SK-N-SH (cell line): ENCODE measurements at regions not wholly inside any gene's neighbourhood (a gene's known extent, or its start where the extent isn't known, plus 50 kb on each side); places are given as distances from the start of the nearest gene placed in this dataset.

Experiments
- CTCF ChIA-PET: fragments of 300-600, 350-600 bp; formaldehyde crosslinking; extraction: SDS; loops from one replicate; lab custom pipeline; 2021; lab: Yijun Ruan, JAX
- POLR2A ChIA-PET: fragments of 350-600 bp; sonication (Branson Sonifier 250); formaldehyde crosslinking; extraction: SDS; loops from one replicate; lab custom pipeline; 2020; ENCODE audit warnings: antibody characterized with exemption, inconsistent platforms; lab: Yijun Ruan, JAX
- DNase-seq: peaks from one replicate; pipeline ENCODE4 v3.0.0; 2012
- H2AFZ ChIP-seq: fragments of 200-600 bp; sonication (generic); 2 replicates; pipeline ENCODE4 v1.8.1; 2016; ENCODE audit warnings: antibody characterized with exemption, mild to moderate bottlenecking, low read depth
- H3F3A ChIP-seq: fragments of 200-600 bp; sonication (generic); replicated peaks from 2 replicates; pipeline ENCODE3; 2016; ENCODE audit warnings: antibody characterized with exemption, mild to moderate bottlenecking; ENCODE audit not compliant: insufficient read depth
- H3K27ac ChIP-seq, 2 experiments: fragments of 200-500 bp in 1 of 2; fragments of 200-600 bp in 1 of 2; sonication (Bioruptor generic) in 1 of 2; sonication (generic), shearing (Covaris generic) in 1 of 2; 2 replicates each; pipeline versions ENCODE4 v1.5.1 to v1.6.1; 2014 to 2016; ENCODE audit warnings: low read depth in 2 of 2, inconsistent platforms in 1 of 2, low read length in 1 of 2, mild to moderate bottlenecking in 1 of 2, mixed read lengths in 1 of 2
- H3K27me3 ChIP-seq: fragments of 200-600 bp; sonication (generic), shearing (Covaris generic); 2 replicates; pipeline ENCODE4 v1.6.1; 2016; ENCODE audit warnings: mixed run types; ENCODE audit not compliant: insufficient read depth
- H3K36me3 ChIP-seq, 2 experiments: fragments of 200-500 bp in 1 of 2; fragments of 200-600 bp in 1 of 2; sonication (Bioruptor generic) in 1 of 2; sonication (generic) in 1 of 2; replicated peaks in 1 of 2; 2 replicates each; pipeline versions ENCODE3 to v1.5.1; 2014 to 2016; ENCODE audit warnings: low read length in 1 of 2, mild to moderate bottlenecking in 1 of 2; ENCODE audit not compliant: insufficient read depth in 2 of 2, control insufficient read depth in 1 of 2
- H3K4me1 ChIP-seq, 2 experiments: fragments of 200-500 bp in 1 of 2; fragments of 200-600 bp in 1 of 2; sonication (Bioruptor generic) in 1 of 2; sonication (generic), shearing (Covaris generic) in 1 of 2; 2 replicates each; pipeline versions ENCODE4 v1.5.1 to v1.6.1; 2014 to 2016; ENCODE audit warnings: low read depth in 1 of 2, low read length in 1 of 2, mixed run types in 1 of 2; ENCODE audit not compliant: insufficient read depth in 2 of 2, control insufficient read depth in 1 of 2
- H3K4me2 ChIP-seq: fragments of 200-600 bp; sonication (generic), shearing (Covaris generic); 2 replicates; pipeline ENCODE4 v1.6.1; 2017; ENCODE audit warnings: mixed run types
- H3K4me3 ChIP-seq, 2 experiments: fragments of 200-500 bp in 1 of 2; fragments of 200-600 bp in 1 of 2; sonication (Bioruptor generic) in 1 of 2; sonication (generic), shearing (Covaris generic) in 1 of 2; 2 replicates each; pipeline versions ENCODE4 v1.5.1 to v1.8.1; 2014 to 2016; ENCODE audit warnings: low read depth in 2 of 2, inconsistent platforms in 1 of 2, low read length in 1 of 2, mild to moderate bottlenecking in 1 of 2, mixed read lengths in 1 of 2, moderate library complexity in 1 of 2
- H3K79me2 ChIP-seq: fragments of 200-600 bp; sonication (generic); 2 replicates; pipeline ENCODE4 v1.8.1; 2017; ENCODE audit warnings: mild to moderate bottlenecking; ENCODE audit not compliant: insufficient read depth
- H3K9ac ChIP-seq: fragments of 200-600 bp; sonication (generic); 2 replicates; pipeline ENCODE4 v1.6.1; 2017; ENCODE audit warnings: mixed run types
- H3K9me2 ChIP-seq: fragments of 200-600 bp; sonication (generic); 2 replicates; pipeline ENCODE4 v1.6.1; 2017; ENCODE audit warnings: mixed run types
- H3K9me3 ChIP-seq: fragments of 200-600 bp; sonication (generic); 2 replicates; pipeline ENCODE4 v1.6.1; 2017; ENCODE audit warnings: mixed run types, mild to moderate bottlenecking, moderate library complexity
- H4K20me1 ChIP-seq: fragments of 200-600 bp; sonication (generic); 2 replicates; pipeline ENCODE4 v1.6.1; 2017; ENCODE audit warnings: mild to moderate bottlenecking, mixed run types; ENCODE audit not compliant: insufficient read depth
- CHD2 ChIP-seq: fragments of 150-350 bp; IDR thresholded peaks from 2 replicates; pipeline ENCODE4 v1.6.1; 2018; ENCODE audit warnings: low read length; ENCODE audit not compliant: partially characterized antibody
- CTCF ChIP-seq: fragments of 200-600 bp; sonication (generic); IDR thresholded peaks from 2 replicates; pipeline ENCODE4 v1.6.1; 2017; ENCODE audit warnings: antibody characterized with exemption, mild to moderate bottlenecking, moderate library complexity
- EZH2phosphoT487 ChIP-seq: fragments of 200-600 bp; sonication (generic); IDR thresholded peaks from 2 replicates; pipeline ENCODE4 v1.6.1; 2017; ENCODE audit warnings: low read depth, mixed run types, mild to moderate bottlenecking, antibody characterized with exemption, moderate library complexity, borderline replicate concordance
- FOXM1 ChIP-seq: IDR thresholded peaks from 2 replicates; pipeline ENCODE4 v1.4.0; 2012; ENCODE audit warnings: low read depth, mild to moderate bottlenecking
- MAX ChIP-seq: IDR thresholded peaks from 2 replicates; pipeline ENCODE4 v1.4.0; 2012; ENCODE audit warnings: low read depth
- MEF2A ChIP-seq: IDR thresholded peaks from 2 replicates; pipeline ENCODE4 v1.4.0; 2012; ENCODE audit warnings: low read depth, borderline replicate concordance
- MXI1 ChIP-seq: IDR thresholded peaks from 2 replicates; pipeline ENCODE4 v1.6.1; 2012; ENCODE audit warnings: mild to moderate bottlenecking, low read depth, low read length, improper control_type of control experiment
- NFIC ChIP-seq: IDR thresholded peaks from 2 replicates; pipeline ENCODE4 v1.4.0; 2012; ENCODE audit warnings: borderline replicate concordance
- NRF1 ChIP-seq: IDR thresholded peaks from 2 replicates; pipeline ENCODE4 v1.6.1; 2012; ENCODE audit warnings: low read depth, mild to moderate bottlenecking, low read length
- PBX3 ChIP-seq: IDR thresholded peaks from 2 replicates; pipeline ENCODE4; 2012
- REST ChIP-seq: IDR thresholded peaks from 2 replicates; pipeline ENCODE4 v1.6.1; 2012; ENCODE audit warnings: mild to moderate bottlenecking, low read depth, low read length, moderate library complexity
- TEAD4 ChIP-seq: IDR thresholded peaks from 2 replicates; pipeline ENCODE4 v1.4.0; 2012; ENCODE audit warnings: mild to moderate bottlenecking, borderline replicate concordance; ENCODE audit not compliant: insufficient read depth
- USF2 ChIP-seq: fragments of 150-350 bp; IDR thresholded peaks from 2 replicates; pipeline ENCODE4 v1.6.1; 2017; ENCODE audit warnings: antibody characterized with exemption, low read length, low read depth, borderline replicate concordance
- ZBTB33 ChIP-seq: IDR thresholded peaks from 2 replicates; pipeline ENCODE4 v1.4.0; 2012; ENCODE audit warnings: low read depth, borderline replicate concordance

GRCh38 chr3:19717736-19718135, 216.3 kb downstream of the EFHB start:
- H3K9ac ChIP-seq, result no peak overlapping the region
- H3K9me3 ChIP-seq, result no peaks in the 10 kb centered on the region
- POLR2A ChIA-PET, result no interaction called here
- no peaks in the 10 kb centered on the region for H3K79me2 ChIP-seq
- H3K36me3 ChIP-seq, result no peaks in the 10 kb centered on the region
- H3K4me2 ChIP-seq, result no peak overlapping the region
- 0 out of 2 replicates have a peak, but pooled peaks cover 4% of the 10 kb centered on the region for H3K9me2 ChIP-seq
- CTCF ChIA-PET, result no interaction called here
- H3K27me3 ChIP-seq, result no peaks in the 10 kb centered on the region
- H2AFZ ChIP-seq, result no peak overlapping the region
- DNase-seq, result no peak
- H3K27ac ChIP-seq, result no peak overlapping the region
- no peaks in the 10 kb centered on the region for H3K4me1 ChIP-seq
- H3K4me3 ChIP-seq, result no peak overlapping the region
- H4K20me1 ChIP-seq, result no peaks in the 10 kb centered on the region
- TF ChIP-seq CHD2 (no peak), FOXM1 (no peak), NRF1 (no peak), TEAD4 (no peak), EZH2phosphoT487 (no peak), CTCF (no peak), MAX (no peak), ZBTB33 (no peak), PBX3 (no peak), MEF2A (no peak)
- H3F3A ChIP-seq, result no peaks in the 10 kb centered on the region

- H3K36me3 ChIP-seq, result no peaks in the 10 kb centered on the region
- no peaks in the 10 kb centered on the region for H3K27me3 ChIP-seq
- H2AFZ ChIP-seq, result no peak overlapping the region
- no peaks in the 10 kb centered on the region for H4K20me1 ChIP-seq
- no peak for DNase-seq
- no peak overlapping the region for H3K4me2 ChIP-seq
- no peaks in the 10 kb centered on the region for H3K79me2 ChIP-seq
- H3K9me3 ChIP-seq, result no peaks in the 10 kb centered on the region
- no peak overlapping the region for H3K9ac ChIP-seq
- H3K4me3 ChIP-seq, result no peak overlapping the region
- H3K9me2 ChIP-seq, result 0 out of 2 replicates have a peak, but pooled peaks cover 4% of the 10 kb centered on the region
- POLR2A ChIA-PET, result no interaction called here
- no peak overlapping the region for H3K27ac ChIP-seq
- CTCF ChIA-PET, result no interaction called here
- H3K4me1 ChIP-seq, result no peaks in the 10 kb centered on the region
- no peaks in the 10 kb centered on the region for H3F3A ChIP-seq
- TF ChIP-seq CTCF (no peak), MEF2A (no peak), REST (no peak), MXI1 (no peak), NFIC (no peak), USF2 (no peak)
These were observed 222.7 kb downstream of the EFHB start for GRCh38 chr3:19711160-19711782.
